MG63 (cell line): ENCODE measurements at regions not wholly inside any gene's neighbourhood (a gene's known extent, or its start where the extent isn't known, plus 50 kb on each side); places are given as distances from the start of the nearest gene placed in this dataset.
"Not testable (repeated sequence)": the region's sequence is repeated elsewhere in the genome, so short reads cannot be mapped to it uniquely, and the experiment has no call there.

ENCODE experiments used
- DNase-seq: peaks from one replicate; pipeline ENCODE4 v3.0.0-alpha.2; 2020
- H3K27me3 ChIP-seq: fragments of 250-450 bp; sonication (Bioruptor Pico); 2 replicates; pipeline ENCODE4 v1.5.1; 2020; ENCODE audit warnings: mild to moderate bottlenecking, moderate library complexity
- H3K36me3 ChIP-seq: fragments of 250-450 bp; sonication (Bioruptor Pico); 2 replicates; pipeline ENCODE4 v1.5.1; 2020; ENCODE audit warnings: mild to moderate bottlenecking, moderate library complexity
- H3K4me3 ChIP-seq: fragments of 250-450 bp; sonication (Bioruptor Pico); 2 replicates; pipeline ENCODE4 v1.5.1; 2020; ENCODE audit warnings: mild to moderate bottlenecking, moderate library complexity
- H3K9me3 ChIP-seq: fragments of 250-450 bp; sonication (Bioruptor Pico); 2 replicates; pipeline ENCODE4 v1.5.1; 2020; ENCODE audit warnings: mild to moderate bottlenecking, moderate library complexity

- no peaks in the 10 kb centered on the region for H3K9me3 ChIP-seq
- no peaks in the 10 kb centered on the region for H3K36me3 ChIP-seq
- no peaks in the 10 kb centered on the region for H3K27me3 ChIP-seq
- H3K4me3 ChIP-seq = no peak overlapping the region
- no peak for DNase-seq
These were observed 1498.1 kb upstream of the PCDH10 start for GRCh38 chr4:131650951-131651350.

- not testable (repeated sequence) for H3K27me3 ChIP-seq, H3K9me3 ChIP-seq, H3K4me3 ChIP-seq, DNase-seq, H3K36me3 ChIP-seq
These were observed 1465.8 kb upstream of the PCDH10 start for GRCh38 chr4:131683314-131683713.

DNA sequence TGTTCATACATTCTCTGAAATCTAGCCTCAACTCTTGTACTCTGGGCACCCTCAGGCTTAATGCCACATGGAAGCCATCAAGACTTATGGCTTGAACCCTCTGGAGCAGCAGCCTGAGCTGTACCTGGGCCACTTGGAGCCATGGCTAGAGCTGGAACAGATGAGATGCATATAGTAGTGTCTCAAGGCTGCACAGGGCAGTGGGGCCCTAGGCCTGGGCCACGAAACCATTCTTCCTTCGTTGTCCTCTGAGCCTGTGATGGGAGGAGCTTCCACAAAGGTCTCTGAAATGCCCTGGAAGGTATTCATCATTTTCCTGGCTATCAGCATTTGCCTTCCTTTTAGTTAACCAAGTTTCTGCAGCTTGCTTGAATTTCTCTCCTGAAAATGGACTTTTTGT is 1427.2 kb upstream of the PCDH10 start:
- DNase-seq = no peak
- no peaks in the 10 kb centered on the region for H3K9me3 ChIP-seq
- no peaks in the 10 kb centered on the region for H3K27me3 ChIP-seq
- no peak overlapping the region for H3K4me3 ChIP-seq
- H3K36me3 ChIP-seq = no peaks in the 10 kb centered on the region

DNA sequence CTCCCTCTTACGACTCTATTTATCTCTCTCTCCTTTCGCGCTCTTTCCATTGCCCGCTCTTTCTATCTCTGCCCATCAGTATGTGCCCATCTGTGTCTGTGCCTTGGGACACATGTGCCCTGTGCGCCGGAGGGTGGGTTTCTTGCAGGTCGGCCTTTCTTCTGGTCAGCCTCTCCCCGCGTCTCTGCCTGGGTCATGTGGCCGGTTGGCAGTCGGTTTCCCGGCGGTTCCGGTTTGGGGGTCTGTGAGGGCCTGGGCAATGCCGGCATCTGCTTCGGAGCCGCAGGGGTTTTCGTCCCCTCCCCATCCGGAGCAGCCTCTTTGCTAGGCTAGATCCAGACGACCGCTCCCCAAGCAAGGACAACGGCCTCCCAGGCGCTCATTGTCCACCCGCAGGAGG is 1426.0 kb upstream of the PCDH10 start:
- not testable (repeated sequence) for DNase-seq, H3K9me3 ChIP-seq, H3K27me3 ChIP-seq, H3K36me3 ChIP-seq, H3K4me3 ChIP-seq

DNA sequence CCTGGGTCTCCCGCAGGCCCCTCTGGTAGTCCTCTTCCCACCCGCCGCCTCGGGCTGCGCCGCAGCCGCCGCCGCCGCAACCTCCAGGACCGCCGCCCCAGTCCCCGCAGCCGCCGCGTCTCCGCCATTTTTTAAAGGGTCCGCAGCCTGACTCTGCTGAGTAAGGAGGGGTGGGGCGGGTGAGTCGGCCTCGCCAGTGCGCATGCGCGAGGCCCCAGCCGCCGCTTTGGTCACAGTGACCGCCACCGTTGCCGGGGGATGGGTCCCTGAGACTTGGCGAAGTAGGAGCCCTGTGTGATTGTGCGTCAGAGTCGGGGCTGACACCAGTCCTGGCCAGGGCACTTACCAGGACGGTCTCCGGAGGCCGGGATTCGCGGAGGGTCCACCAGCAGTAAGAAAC is 1424.2 kb upstream of the PCDH10 start:
- H3K9me3 ChIP-seq, H3K27me3 ChIP-seq, H3K4me3 ChIP-seq, H3K36me3 ChIP-seq: not testable (repeated sequence)
- DNase-seq = peak; percentile 49

- not testable (repeated sequence) for H3K27me3 ChIP-seq, H3K9me3 ChIP-seq, DNase-seq, H3K4me3 ChIP-seq, H3K36me3 ChIP-seq
These were observed 1423.6 kb upstream of the PCDH10 start for GRCh38 chr4:131725521-131725920.

DNA sequence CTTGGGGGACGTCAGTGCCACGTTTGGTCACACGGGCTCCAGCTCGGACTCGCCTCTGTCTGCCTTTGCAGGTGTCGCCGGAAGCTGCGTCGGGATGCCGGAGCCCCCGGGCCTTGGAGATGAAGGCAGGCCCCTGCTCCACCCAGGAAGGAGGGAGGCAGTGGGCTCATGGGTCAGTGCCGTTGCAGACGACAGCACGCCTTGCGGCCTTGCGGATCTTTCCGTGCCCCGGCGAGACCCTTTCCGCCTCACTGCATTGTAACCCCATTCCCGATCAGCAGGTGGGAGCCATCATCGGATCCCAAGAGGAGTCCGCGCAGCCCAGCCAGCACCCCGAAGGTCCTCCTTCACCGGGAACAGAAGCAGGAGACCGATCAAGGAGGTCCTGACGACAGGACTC is 1422.2 kb upstream of the PCDH10 start:
- H3K9me3 ChIP-seq, DNase-seq, H3K4me3 ChIP-seq, H3K27me3 ChIP-seq, H3K36me3 ChIP-seq: not testable (repeated sequence)

DNA sequence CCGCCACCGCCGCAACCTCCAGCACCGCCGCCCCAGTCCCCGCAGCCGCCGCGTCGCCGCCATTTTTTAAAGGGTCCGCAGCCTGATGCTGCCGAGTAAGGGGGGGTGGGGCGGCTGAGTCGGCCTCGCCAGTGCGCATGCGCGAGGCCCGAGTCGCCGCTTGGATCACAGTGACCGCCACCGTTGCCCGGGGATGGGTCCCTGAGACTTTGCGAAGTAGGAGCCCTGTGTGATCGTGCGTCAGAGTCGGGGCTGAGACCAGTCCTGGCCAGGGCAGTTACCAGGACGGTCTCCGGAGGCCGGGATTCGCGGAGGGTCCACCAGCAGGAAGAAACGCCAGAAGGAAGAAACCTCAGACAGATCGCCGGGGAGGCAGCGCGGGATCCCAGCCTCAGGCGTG is 1421.7 kb upstream of the PCDH10 start:
- H3K4me3 ChIP-seq, DNase-seq: not testable (repeated sequence)

GRCh38 chr4:131729205-131729604 is 1419.9 kb upstream of the PCDH10 start:
- DNase-seq, H3K4me3 ChIP-seq, H3K27me3 ChIP-seq, H3K36me3 ChIP-seq, H3K9me3 ChIP-seq: not testable (repeated sequence)

More for the DNA sequence above, 1421.7 kb upstream of the PCDH10 start:
- H3K27me3 ChIP-seq, H3K36me3 ChIP-seq, H3K9me3 ChIP-seq: not testable (repeated sequence)

GRCh38 chr4:131729716-131730398 is 1419.2 kb upstream of the PCDH10 start:
- H3K4me3 ChIP-seq, H3K36me3 ChIP-seq, DNase-seq, H3K9me3 ChIP-seq, H3K27me3 ChIP-seq: not testable (repeated sequence)

DNA sequence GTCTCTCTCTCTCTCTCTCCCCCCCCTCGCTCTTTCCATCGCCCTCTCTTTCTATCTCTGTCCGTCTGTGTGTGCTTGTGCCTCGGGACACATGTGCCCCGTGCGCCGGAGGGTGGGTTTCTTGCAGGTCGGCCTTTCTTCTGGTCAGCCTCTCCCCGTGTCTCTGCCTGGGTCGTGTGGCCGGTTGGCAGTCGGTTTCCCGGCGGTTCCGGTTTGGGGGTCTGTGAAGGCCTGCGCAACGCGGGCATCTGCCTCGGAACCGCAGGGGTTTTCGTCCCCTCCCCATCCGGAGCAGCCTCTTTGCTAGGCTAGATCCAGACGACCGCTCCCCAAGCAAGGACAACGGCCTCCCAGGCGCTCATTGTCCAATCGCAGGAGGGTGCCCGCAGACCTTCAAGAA is 1418.5 kb upstream of the PCDH10 start:
- H3K9me3 ChIP-seq, DNase-seq, H3K27me3 ChIP-seq, H3K4me3 ChIP-seq, H3K36me3 ChIP-seq: not testable (repeated sequence)

DNA sequence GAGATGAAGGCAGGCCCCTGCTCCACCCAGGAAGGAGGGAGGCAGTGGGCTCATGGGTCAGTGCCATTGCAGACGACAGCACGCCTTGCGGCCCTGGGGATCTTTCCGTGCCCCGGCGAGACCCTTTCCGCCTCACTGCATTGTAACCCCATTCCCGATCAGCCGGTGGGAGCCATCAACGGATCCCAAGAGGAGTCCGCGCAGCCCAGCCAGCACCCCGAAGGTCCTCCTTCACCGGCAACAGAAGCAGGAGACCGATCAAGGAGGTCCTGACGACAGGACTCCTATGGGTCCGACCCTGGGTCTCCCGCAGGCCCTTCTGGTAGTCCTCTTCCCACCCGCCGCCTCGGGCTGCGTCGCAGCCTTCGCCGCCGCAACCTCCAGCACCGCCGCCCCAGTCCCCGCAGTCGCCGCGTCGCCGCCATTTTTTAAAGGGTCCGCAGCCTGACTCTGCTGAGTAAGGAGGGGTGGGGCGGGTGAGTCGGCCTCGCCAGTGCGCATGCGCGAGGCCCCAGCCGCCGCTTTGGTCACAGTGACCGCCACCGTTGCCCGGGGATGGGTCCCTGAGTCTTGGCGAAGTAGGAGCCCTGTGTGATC is 1417.0 kb upstream of the PCDH10 start:
- not testable (repeated sequence) for H3K27me3 ChIP-seq, H3K9me3 ChIP-seq, DNase-seq, H3K4me3 ChIP-seq, H3K36me3 ChIP-seq

DNA sequence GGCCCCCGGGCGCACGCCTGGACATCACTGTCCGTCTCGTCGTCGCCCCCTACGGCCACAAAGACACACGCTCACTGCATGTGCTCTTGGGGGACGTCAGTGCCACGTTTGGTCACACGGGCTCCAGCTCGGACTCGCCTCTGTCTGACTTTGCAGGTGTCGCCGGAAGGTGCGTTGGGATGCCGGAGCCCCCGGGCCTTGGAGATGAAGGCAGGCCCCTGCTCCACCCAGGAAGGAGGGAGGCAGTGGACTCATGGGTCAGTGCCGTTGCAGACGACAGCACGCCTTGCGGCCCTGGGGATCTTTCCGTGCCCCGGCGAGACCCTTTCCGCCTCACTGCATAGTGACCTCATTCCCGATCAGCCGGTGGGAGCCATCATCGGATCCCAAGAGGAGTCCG is 1414.8 kb upstream of the PCDH10 start:
- H3K9me3 ChIP-seq, H3K36me3 ChIP-seq, H3K4me3 ChIP-seq, H3K27me3 ChIP-seq, DNase-seq: not testable (repeated sequence)

GRCh38 chr4:131734851-131735385 is 1414.2 kb upstream of the PCDH10 start:
- H3K27me3 ChIP-seq, H3K4me3 ChIP-seq, DNase-seq, H3K36me3 ChIP-seq, H3K9me3 ChIP-seq: not testable (repeated sequence)

GRCh38 chr4:131738991-131739390 is 1410.1 kb upstream of the PCDH10 start:
- not testable (repeated sequence) for DNase-seq, H3K9me3 ChIP-seq, H3K36me3 ChIP-seq, H3K27me3 ChIP-seq, H3K4me3 ChIP-seq

- not testable (repeated sequence) for H3K4me3 ChIP-seq, DNase-seq, H3K9me3 ChIP-seq, H3K27me3 ChIP-seq, H3K36me3 ChIP-seq
These were observed 1407.3 kb upstream of the PCDH10 start for GRCh38 chr4:131741836-131742235.

GRCh38 chr4:131742536-131743205 is 1406.4 kb upstream of the PCDH10 start:
- not testable (repeated sequence) for H3K4me3 ChIP-seq, H3K9me3 ChIP-seq, H3K36me3 ChIP-seq, DNase-seq, H3K27me3 ChIP-seq

DNA sequence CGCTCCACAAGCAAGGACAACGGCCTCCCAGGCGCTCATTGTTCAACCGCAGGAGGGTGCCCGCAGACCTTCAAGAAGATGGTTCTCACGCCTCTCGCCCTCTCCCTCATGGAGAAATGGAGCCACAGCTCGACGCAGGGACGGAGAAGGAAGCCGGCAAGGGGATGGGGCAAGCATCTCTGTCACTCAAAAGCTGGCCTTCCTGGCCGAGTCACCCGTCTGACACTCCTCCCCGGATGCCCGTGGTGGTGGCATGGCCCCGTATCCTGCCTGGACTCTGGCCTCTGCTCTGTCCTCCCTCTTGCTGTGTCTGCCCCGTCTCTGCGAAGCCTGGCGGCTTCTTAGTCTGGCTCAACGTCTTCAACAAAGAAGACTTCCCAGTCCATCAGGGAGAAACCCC is 1405.7 kb upstream of the PCDH10 start:
- DNase-seq, H3K9me3 ChIP-seq, H3K36me3 ChIP-seq, H3K27me3 ChIP-seq, H3K4me3 ChIP-seq: not testable (repeated sequence)
